Esophagus squamous epithelium (tissue), 5 donors: ENCODE measurements at regions not wholly inside any gene's neighbourhood (a gene's known extent, or its start where the extent isn't known, plus 50 kb on each side); places are given as distances from the start of the nearest gene placed in this dataset.
A peak's percentile ranks its signal among the peaks of the same experiment; 100 is the strongest.
"Not testable (repeated sequence)": the region's sequence is repeated elsewhere in the genome, so short reads cannot be mapped to it uniquely, and the experiment has no call there.

Source experiments
- DNase-seq: peaks from one replicate; lab custom pipeline; 2025; lab: John Stamatoyannopoulos, UW
- H3K27ac ChIP-seq, 4 donors: fragments of 200-600 bp; sonication (generic); one replicate each; pipeline ENCODE4 v1.5.1; 2016 to 2019; ENCODE audit warnings: mild to moderate bottlenecking in 1 of 4
- H3K27me3 ChIP-seq, 4 donors: fragments of 200-600 bp; sonication (generic); 1 replicate in 3 of 4; 2 replicates in 1 of 4; pipeline versions ENCODE4 v1.5.1 to v1.6.0; 2017 to 2021; ENCODE audit warnings: antibody characterized with exemption in 1 of 4
- H3K36me3 ChIP-seq, 3 donors: fragments of 200-600 bp; sonication (generic); one replicate each; pipeline ENCODE4 v1.5.1; 2016 to 2019
- H3K4me1 ChIP-seq, 3 donors: fragments of 200-600 bp; sonication (generic); one replicate each; pipeline ENCODE4 v1.5.1; 2017 to 2019
- H3K4me3 ChIP-seq, 4 donors: fragments of 200-600 bp; sonication (generic); 1 replicate in 3 of 4; 2 replicates in 1 of 4; pipeline ENCODE4 v1.5.1; 2016 to 2019; ENCODE audit warnings: mild to moderate bottlenecking in 2 of 4, moderate library complexity in 1 of 4
- H3K9me3 ChIP-seq, 3 donors: fragments of 200-600 bp; sonication (generic); one replicate each; pipeline ENCODE4 v1.5.1; 2016 to 2019
- POLR2A ChIP-seq, 4 donors: fragments of 450-650 bp; IDR thresholded peaks; one replicate each; pipeline ENCODE4 v1.6.1; 2017; ENCODE audit warnings: antibody characterized with exemption in 4 of 4, mild to moderate bottlenecking in 4 of 4, moderate library complexity in 3 of 4
- WGBS, 2 donors: methylation state at CpG; one replicate each; pipeline ENCODE4 v1.1.5; 2018; 5-methylcytosine and 5-hydroxymethylcytosine counted together
- intact Hi-C: fragments of 100-400 bp; cut with DNase I; formaldehyde crosslinking; loops from one replicate; pipeline ENCODE4 v1.15.0; 2022
- TF ChIP-seq, protein P1 (sequence below), 6 experiments: fragments of 450-650 bp in 4 of 6; fragments of 200-600 bp in 2 of 6; sonication (generic) in 2 of 6; IDR thresholded peaks; one replicate each; pipeline ENCODE4 v1.5.1; 2016 to 2019; ENCODE audit warnings: antibody characterized with exemption in 6 of 6, mild to moderate bottlenecking in 4 of 6, moderate library complexity in 4 of 6
- donor health status: DM: yes; HTN: yes; CAD: no.

GRCh38 chr9:75811692-75812091 lies 78.8 kb upstream of the PCSK5 start:
- no peaks in the 10 kb centered on the region for H3K36me3 ChIP-seq
- no peak overlapping the region for H3K4me3 ChIP-seq
- DNase-seq = no peak
- no peaks in the 10 kb centered on the region for H3K27me3 ChIP-seq
- TF ChIP-seq, protein P1, sequence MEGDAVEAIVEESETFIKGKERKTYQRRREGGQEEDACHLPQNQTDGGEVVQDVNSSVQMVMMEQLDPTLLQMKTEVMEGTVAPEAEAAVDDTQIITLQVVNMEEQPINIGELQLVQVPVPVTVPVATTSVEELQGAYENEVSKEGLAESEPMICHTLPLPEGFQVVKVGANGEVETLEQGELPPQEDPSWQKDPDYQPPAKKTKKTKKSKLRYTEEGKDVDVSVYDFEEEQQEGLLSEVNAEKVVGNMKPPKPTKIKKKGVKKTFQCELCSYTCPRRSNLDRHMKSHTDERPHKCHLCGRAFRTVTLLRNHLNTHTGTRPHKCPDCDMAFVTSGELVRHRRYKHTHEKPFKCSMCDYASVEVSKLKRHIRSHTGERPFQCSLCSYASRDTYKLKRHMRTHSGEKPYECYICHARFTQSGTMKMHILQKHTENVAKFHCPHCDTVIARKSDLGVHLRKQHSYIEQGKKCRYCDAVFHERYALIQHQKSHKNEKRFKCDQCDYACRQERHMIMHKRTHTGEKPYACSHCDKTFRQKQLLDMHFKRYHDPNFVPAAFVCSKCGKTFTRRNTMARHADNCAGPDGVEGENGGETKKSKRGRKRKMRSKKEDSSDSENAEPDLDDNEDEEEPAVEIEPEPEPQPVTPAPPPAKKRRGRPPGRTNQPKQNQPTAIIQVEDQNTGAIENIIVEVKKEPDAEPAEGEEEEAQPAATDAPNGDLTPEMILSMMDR (IDR thresholded peaks at IDR 0.05) = no peak
- TF ChIP-seq POLR2A (IDR thresholded peaks at IDR 0.05) = no peak
- H3K9me3 ChIP-seq = peaks cover 0 to 9% (median 0%) of the 10 kb centered on the region in 3 donors
- peaks cover 0 to 8% (median 0%) of the 10 kb centered on the region in 3 donors for H3K4me1 ChIP-seq
- no peak overlapping the region for H3K27ac ChIP-seq
- intact Hi-C loops = no loop called here

GRCh38 chr9:75812141-75812540 lies 78.3 kb upstream of the PCSK5 start:
- Histone ChIP-seq H3K4me1 (peaks cover 0 to 8% (median 0%) of the 10 kb centered on the region in 3 donors), H3K27ac (no peak overlapping the region), H3K36me3 (no peaks in the 10 kb centered on the region), H3K4me3 (no peak overlapping the region), H3K27me3 (no peaks in the 10 kb centered on the region), H3K9me3 (peaks cover 0 to 9% (median 0%) of the 10 kb centered on the region in 3 donors)
- intact Hi-C loops = no loop called here
- TF ChIP-seq POLR2A (IDR thresholded peaks at IDR 0.05) = no peak
- TF ChIP-seq, protein P1 (IDR thresholded peaks at IDR 0.05) = no peak
- no peak for DNase-seq
- 39 to 51% methylated on average over 2 of the region's 2 CpGs for WGBS, 2 donors

DNA sequence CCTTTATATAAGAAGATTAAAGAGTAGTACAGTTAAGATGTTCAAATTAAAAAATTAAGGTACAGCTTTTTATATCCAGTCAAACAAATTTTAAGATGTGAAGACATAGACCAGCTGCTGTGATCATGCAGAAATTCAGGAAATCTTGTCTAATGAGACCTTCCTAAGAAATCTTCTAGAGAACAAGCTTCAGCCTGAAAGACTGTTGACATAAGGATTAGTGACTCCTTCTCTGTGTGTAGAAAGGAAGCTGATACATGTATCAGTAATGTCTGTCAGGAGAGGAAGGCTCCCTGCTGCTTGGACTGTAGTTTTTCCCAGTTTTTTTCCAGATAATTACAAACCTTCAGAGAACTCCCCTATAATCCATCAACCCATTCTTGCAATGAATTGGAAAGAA lies 75.8 kb upstream of the PCSK5 start:
- TF ChIP-seq POLR2A (IDR thresholded peaks at IDR 0.05) = no peak
- H3K27ac ChIP-seq = no peak overlapping the region
- no peak for DNase-seq

DNA sequence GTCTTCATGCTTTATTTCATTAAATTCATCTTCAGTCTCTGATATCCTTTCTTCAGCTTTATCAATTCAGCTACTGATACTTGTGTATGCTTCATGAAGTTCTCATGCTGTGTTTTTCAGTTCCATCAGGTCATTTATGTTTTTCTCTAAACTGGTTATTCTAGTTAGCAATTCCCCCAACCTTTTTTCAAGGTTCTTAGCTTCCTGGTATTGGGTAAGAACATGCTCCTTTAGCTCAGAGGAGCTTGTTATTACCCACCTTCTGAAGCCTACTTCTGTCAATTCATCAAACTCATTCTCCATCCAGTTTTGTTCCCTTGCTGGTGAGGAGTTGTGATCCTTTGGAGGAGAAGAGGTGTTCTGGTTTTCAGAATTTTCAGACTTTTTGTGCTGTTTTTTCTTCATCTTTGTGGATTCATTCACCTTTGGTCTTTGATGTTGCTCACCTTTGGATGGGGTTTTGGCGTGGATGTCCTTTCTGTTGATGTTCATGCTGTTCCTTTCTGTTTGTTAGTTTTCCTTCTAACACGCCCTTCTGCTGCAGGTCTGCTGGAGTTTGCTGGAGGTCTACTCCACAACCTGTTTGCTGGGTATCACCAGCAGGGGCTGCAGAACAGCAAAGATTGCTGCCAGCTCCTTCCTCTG lies 69.9 kb upstream of the PCSK5 start:
- intact Hi-C loops, DNase-seq, H3K36me3 ChIP-seq, H3K27ac ChIP-seq, H3K27me3 ChIP-seq, H3K9me3 ChIP-seq, H3K4me3 ChIP-seq: not testable (repeated sequence)
- peaks cover 0 to 13% (median 7%) of the 10 kb centered on the region in 3 donors for H3K4me1 ChIP-seq
- 76 to 85% methylated on average over 2 of the region's 2 CpGs for WGBS, 2 donors

More for the DNA sequence above, 75.8 kb upstream of the PCSK5 start:
- peaks cover 0 to 9% (median 0%) of the 10 kb centered on the region in 3 donors for H3K9me3 ChIP-seq
- no peaks in the 10 kb centered on the region for H3K36me3 ChIP-seq
- intact Hi-C loops = no loop called here
- peaks cover 0 to 8% (median 0%) of the 10 kb centered on the region in 3 donors for H3K4me1 ChIP-seq
- H3K4me3 ChIP-seq = no peak overlapping the region
- H3K27me3 ChIP-seq = no peaks in the 10 kb centered on the region

- Histone ChIP-seq H3K9me3 (no peaks in the 10 kb centered on the region), H3K4me1 (peaks cover 0 to 20% (median 8%) of the 10 kb centered on the region in 3 donors), H3K36me3 (no peaks in the 10 kb centered on the region), H3K4me3 (no peak overlapping the region), H3K27ac (no peak overlapping the region), H3K27me3 (no peaks in the 10 kb centered on the region)
- no peak for DNase-seq
- TF ChIP-seq POLR2A (IDR thresholded peaks at IDR 0.05) = no peak
- TF ChIP-seq, protein P1 (IDR thresholded peaks at IDR 0.05) = no peak
- intact Hi-C loops = no loop called here
- 59 to 71% methylated on average over 2 of the region's 2 CpGs for WGBS, 2 donors
Observed at GRCh38 chr9:75823151-75823550, 67.3 kb upstream of the PCSK5 start.

DNA sequence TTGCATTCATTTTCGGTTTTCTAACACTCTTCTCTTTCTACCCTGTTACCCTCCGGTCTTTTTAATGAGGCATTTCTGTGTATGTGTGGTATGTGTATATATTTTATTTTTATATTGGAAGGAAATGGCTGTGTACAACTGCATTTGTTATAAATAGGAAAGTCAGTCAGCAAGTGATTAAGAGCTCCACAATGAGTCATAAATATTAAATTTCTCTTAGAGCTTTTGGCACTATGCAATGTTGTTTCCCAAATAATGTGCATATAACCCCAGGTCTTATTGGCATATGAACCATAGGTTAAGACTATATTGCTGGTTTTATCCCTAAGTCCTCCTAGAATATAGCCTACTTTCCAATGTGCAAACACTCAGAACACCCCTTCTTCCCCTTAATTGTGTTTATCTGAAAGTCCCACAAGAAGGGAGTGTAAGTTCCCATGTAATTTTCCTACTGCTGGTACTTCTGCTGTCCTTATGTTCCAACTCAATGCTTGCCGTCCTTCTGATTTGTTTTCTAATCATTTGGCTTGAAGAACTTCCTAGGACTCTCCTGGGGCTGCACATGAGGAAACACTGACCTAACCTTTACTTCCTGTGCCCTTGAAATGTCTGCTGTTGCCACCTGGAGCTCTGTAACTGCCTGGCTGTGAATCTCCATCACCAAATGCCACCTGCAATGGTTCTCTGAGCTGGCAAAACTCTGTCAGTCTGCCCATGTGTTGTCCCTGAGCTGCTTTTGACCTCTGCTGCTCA lies 65.5 kb upstream of the PCSK5 start:
- Histone ChIP-seq H3K27ac (peak overlapping the region in 2 of 4 donors; percentile 1 to 8), H3K9me3 (no peaks in the 10 kb centered on the region), H3K27me3 (no peaks in the 10 kb centered on the region), H3K36me3 (no peaks in the 10 kb centered on the region), H3K4me1 (peaks cover 0 to 20% (median 8%) of the 10 kb centered on the region in 3 donors), H3K4me3 (no peak overlapping the region)
- intact Hi-C loops = no loop called here
- 32 to 35% methylated on average over 3 of the region's 3 CpGs for WGBS, 2 donors
- TF ChIP-seq, protein P1 (IDR thresholded peaks at IDR 0.05) = no peak
- TF ChIP-seq POLR2A (IDR thresholded peaks at IDR 0.05) = no peak
- DNase-seq = no peak
